Smooth muscle cell of the brain vasculature (primary cell): ENCODE measurements at regions not wholly inside any gene's neighbourhood (a gene's known extent, or its start where the extent isn't known, plus 50 kb on each side); places are given as distances from the start of the nearest gene placed in this dataset.

Experiments used
- DNase-seq: peaks from one replicate; pipeline ENCODE4 v3.0.0-alpha.2; 2012; ENCODE audit warnings: low read depth, low spot score

DNA sequence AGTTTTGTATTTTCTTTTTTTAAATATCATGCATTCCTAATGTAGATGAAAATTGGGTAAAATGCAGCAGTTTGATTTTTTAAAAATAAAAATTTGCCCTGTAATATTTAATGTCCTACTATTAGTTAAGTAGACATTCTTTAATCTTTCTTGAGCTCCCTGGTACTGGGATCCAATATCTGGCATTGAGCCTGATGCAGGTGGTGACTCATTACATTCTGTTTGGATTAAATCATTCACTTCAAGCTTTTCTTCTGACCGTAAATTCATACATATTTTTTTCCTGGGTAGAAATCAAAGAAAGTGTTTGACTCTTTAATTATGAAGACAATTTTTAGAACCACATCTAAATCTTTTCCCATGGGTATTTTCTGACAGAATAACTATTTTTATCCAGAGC, 768.8 kb upstream of the SLC35B3 start:
- DNase-seq = peak; percentile 0

DNA sequence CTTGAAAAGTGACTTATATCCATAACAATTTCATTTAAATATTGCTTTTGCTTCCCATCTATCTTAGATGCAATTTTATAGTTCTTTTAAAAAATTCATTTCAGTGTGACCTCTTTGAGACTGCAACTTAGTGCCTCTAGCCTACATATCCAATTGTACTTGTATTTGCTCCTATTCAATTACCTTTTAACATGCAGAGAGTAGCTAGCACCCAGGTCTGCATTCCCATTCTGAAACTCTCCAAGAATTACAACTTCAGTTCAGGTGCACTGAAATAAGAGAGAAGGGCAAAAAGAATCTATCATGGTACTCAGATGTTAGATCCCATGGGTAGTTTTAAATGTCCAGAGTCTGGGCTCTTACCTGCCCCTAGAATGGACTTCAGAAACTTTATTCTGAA, 765.4 kb upstream of the SLC35B3 start:
- DNase-seq = no peak

DNA sequence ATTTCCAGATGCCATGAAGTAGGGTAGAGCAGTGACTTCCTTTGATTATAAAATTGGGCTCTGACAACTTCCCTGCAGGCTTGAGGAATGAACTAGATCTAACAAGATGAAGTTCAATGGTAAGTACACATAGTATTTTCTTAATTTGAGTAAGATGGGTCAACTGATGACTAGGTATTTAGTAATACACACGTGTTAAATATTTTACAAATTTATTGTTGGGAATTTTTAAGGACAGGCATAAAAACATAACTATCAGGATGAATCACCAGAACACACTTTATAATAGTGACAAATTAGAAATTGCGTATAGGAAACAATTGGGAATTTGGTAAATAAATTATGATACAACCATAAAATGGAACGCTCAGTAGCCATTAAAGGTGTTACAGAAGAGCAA, 762.4 kb upstream of the SLC35B3 start:
- DNase-seq = no peak

DNA sequence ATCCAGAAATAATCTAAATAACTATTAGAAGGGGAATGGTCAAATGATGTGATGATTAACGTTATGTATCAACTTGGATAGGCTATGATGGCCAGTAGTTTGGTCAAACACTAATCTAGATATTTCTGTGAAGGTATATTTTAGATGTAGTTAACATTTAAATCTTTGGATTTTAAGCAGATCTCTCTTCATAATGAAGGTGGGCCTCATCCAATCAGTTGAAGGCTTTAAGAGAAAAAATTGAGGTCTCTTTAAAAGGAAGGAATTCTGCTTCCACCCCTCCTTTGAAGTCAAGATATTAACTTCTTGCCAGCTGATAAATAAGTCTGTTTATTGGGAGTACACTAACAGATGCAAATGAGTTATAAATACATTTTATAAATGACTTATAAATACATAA, 760.0 kb upstream of the SLC35B3 start:
- no peak for DNase-seq

DNA sequence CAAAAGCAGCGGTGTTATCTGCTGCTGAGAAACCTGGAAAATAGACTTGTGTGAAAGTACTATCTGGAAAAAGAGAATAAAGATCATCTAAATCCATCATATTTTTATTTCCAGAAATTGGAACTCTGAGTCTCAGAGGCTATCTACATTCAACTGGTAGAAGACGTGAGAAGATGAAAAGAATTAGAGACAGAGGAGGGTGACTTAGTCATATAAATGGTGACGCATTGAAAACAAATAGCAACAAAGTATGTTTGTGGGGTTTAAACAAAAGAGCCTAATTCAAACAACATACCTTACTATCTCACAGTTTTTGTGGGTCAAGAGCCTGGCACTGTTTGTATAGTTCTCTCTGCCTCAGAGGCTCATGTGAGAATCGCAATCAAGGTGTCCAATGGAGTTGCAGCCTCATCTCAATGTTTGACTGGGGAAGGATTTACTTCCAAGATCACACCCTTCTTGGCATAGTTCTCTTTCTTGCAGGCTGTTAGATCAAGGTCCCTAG, 757.1 kb upstream of the SLC35B3 start:
- DNase-seq = no peak

DNA sequence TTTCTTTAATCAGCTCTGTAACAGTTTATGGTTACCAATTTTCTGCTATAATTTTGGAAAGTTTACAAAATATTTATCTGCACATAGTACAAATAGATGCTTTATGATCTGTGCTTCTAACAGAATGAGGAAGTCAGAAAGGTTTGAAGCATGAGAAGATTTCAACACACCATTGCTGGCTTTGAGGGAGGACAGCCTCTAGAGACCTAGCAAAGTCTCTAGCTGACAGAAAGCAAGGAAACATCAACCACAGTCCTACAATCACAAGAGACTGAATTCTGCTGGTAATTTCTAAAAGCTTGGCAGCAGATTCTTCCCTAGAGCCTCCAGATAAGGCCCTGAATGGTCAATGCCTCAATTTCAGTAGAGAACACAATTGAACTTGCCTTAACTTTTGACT, 750.8 kb upstream of the SLC35B3 start:
- no peak for DNase-seq

DNA sequence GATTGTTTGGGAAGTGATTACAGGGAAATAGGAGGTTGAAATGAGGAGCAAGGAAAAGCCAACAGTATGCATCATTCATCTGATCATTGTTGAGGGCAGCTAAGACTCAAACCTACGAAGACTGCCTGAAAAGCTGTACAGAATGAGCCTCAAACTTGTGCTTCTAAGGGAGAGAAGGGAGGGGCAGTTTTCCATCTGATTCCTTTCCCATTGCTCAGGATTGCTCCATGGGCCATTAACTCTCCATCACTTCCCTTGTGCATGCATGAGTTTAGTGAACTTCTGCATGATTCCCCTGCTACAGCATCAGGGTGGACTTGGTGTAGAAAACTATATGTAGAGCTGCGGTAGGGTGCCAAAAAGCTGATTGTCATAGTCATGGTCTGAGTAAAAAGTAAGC, 742.7 kb upstream of the SLC35B3 start:
- DNase-seq = no peak

DNA sequence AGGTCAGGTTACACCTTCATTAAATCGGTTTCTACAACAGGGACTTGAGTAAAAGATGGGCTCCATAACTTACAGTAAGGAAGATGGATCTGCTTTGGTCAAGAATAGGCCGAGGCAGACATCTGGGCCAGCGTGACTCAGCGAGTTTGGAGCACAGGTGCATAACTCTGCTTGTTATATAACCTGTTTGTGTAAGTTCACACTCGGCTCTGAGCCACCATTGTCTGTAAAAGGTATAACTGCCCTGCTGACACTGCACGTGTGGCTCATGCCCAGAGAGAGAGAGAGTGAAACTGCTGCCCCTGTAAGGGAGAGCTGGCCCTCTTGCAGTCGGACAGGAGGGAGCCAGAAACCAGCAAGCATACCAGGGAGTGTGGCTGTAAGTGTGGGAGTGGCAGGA, 737.9 kb upstream of the SLC35B3 start:
- DNase-seq = no peak

DNA sequence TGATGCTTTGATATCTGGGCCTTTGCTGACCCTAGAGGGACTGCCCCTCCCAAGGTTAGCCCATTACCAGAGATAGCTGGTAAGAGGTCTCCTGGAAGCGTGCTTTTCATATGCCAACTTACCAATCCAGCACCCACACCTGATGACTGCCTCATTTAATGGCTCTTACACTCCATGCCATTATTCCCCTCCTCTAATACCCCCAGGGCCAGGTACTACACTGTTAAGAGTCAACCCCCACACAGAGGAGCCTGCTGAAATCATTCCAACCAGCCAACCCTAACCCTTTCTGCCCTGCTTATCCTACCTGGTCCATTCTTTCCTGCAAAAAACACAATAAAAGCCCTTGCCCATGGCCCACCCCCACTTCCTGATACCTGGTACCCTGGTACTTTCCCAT, 736.8 kb upstream of the SLC35B3 start:
- DNase-seq = no peak

DNA sequence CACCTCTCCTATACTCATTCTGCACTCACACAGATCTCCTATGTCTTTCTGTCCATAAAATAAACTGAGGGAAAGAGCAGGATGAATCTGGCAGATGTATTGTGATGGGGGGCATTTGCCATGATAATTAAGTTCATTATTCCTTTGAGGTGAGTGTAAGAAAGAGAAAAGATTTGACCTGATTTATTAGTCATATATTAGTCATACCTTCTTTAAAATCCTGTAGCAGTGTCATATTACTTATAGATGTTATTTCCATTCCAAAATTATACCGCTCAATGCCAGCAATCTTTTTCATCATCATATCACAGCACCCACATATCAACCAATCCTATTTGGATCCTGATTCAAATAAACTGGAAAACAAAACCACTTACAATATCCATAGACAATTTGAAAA, 733.3 kb upstream of the SLC35B3 start:
- no peak for DNase-seq

DNA sequence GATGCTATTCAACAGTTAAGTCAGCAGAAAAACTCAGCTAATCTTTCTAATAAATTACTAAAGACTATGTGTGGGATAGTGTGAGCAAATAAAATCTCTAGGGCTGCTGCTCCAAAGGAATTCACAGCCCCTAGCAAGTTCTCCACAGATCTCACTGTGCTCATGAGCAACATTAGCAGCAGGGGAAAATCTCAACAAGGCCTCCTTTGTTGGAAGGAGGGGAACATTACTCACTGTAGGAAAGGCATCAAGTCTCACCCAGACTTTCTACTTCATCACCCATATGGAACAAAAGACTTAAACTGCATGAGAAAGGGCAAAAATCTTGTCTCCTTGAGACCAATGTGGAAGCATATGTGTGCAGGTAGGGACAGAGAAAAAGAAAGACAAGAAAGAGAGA, 726.4 kb upstream of the SLC35B3 start:
- DNase-seq = no peak

DNA sequence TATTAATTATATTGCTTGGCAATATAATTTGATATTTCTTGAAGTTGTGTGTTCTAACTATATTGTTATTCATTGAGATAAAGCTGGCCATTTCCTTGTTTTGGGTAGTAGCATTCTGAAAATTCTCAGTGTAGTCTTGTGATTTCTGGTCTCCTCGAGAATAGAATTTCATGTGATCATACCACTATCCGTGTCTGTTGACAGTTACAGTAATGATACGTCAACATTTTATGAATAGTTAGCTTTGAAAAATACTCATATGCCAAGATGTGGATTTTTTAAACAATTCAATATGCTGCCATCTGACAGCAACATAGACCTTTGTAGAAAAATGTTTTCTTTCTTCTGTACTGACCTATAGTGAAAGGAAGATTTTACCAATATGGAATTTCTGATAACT, 723.7 kb upstream of the SLC35B3 start:
- no peak for DNase-seq

DNA sequence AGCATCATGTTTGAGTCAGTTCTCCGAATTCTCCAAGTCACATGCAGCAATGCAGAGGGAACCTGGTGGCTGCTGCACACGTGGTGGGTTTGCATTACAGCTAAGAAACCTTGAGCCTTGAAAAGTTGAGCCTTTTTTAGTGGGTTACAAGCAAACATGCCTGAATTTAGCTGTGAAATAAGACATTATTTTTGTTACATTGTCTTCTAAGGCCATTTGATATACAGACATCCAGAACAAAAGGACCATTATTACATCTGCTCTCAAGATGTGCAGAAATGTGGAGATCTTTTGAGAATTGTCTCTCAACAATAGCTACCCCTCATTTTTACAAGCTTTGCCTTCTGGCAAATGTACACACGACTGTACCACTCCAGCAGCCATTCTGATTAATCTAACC, 720.5 kb upstream of the SLC35B3 start:
- no peak for DNase-seq

DNA sequence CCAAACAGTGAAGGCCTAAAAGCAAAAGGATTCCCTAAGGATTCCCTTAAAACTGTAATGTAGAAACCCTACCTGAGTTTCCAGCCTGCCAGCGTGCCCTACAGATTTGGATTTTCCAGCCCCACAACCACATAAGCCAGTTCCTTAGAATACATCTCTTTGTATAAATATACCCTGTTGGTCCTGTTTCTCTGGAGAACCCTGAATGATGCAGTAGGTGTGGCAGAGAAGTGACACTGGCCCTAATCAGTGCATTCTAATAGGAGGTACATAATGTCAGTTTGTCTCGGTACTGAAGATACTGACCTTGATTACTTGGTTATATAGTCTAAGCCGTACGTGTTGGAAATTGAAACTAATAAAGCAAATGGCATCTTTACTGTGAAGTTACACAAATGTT, 707.8 kb upstream of the SLC35B3 start:
- no peak for DNase-seq

DNA sequence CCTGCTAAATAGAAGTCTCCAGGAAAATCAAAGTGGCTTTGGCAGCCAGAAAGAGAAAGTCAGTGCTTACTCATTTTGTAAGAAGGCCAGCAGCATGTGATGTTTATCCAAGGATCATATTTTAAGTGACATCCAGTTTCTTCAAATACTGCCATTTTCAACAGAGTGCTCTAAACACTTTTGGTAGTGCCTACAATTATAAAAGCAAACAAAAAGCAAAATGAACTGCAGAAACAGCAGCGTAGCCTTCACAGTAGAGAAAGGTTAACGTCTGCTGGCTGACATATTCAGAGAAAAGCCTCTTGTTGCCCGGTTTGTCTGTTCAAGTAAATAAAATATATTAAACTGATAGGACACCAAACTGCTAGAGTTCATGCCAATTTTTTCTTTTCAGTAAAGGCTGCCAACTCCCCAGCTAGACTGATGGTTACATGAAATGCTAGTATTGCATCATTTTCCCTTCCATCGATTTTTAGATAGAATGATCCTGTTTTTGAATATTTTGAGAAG, 705.7 kb upstream of the SLC35B3 start:
- no peak for DNase-seq

DNA sequence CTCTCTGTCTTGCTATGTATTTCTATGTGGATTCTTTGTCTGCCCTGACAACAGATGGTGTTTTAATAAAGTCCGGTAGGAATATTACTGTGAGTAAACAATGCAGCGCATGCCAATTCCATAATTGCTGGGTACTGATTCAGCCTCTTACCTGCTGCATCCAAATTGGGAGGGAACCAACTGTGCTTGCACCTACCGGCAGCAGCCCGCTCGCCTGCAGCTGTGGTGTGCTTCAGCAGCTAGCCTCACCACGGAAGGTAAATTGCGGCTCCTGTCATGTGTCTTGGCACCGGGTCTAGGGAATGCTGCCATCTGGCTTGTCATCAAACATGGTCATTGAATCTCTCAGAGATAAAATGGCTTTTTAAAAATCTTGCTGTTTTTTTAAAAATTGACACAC, 704.8 kb upstream of the SLC35B3 start:
- no peak for DNase-seq

DNA sequence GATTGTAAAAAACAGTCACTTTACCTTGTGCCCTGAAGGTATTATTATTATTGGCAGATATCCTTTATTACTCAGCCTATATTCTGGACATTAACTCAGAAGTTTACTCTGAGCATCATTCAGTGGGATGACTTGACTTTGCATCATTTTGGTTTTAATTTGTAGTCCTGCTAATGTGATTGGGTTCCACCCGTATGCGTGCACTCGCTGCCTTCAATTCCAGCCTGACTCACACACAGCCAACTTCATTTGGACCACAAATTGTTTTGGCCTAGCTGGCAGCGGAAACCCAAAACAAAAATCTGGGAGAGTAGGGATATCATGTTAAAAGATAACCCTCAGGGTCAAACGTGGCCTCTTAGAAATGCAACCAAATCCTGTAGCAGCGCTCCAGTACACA, 704.4 kb upstream of the SLC35B3 start:
- DNase-seq = no peak

DNA sequence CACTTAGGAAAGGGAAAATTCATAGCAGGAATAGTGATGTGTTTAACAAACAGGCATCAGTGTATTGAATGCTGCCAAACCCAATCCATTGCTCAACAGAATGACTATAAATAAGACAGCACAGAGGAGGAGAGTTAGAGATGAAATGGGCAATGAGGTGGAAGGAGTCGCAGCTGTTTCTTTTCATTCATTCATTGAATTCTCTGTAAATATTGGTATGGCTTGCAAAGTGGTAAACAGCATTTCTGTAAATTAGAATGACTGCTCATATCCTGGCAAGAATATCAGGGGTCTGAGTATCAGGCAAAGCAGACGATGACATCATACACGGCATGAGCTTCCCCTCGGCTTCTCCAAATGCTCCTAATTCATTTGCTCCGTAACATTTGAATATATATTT, 703.6 kb upstream of the SLC35B3 start:
- DNase-seq = no peak

DNA sequence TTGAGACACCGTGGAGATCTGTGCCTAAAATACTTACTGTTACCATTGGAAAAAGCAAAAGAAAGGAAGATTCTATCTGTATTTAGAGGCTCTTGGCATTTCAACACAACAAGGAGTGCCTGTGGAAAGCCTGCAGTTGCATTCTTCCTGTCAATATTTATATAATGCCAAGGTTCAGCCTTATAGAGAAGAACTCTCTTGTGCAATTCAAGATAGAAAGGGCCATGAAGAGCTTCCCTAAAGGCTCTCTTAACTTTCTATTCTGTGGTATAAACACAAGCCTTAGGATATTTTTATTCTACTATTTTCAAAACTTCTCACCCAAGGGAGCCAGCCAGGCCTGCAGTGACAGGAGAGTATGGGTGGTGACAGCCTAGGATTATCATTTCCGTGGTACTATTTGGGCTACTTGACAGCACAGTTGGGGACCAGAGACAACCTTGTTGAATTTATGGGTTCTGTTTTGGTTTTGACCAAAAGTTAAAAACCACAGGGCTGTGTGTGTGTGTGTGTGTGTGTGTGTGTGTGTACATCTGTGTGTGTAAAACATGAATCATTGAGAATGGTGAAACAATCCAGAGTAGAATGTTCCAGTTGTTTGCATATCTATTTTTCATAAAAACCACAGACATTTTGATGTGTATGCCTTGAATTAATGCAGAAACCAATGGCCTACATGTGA, 700.9 kb upstream of the SLC35B3 start:
- no peak for DNase-seq

DNA sequence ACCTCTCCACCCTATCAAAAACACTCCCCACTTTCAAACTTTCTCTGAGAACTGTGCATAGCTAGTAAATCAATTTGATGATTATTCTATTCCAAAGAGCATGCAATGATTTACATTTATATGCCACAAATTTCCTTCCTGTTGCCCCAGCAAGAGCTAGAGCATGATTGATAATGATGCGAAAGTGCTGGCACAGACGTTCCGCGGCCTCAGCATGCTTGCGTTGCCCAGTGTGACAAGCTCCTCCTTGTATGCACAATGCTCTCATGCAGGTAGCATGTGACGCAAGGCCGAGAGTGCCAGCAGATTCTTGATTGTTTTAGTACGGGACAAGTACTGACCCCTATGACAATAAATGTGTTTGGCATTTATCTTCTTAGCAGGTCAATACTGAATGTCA, 696.3 kb upstream of the SLC35B3 start:
- no peak for DNase-seq

DNA sequence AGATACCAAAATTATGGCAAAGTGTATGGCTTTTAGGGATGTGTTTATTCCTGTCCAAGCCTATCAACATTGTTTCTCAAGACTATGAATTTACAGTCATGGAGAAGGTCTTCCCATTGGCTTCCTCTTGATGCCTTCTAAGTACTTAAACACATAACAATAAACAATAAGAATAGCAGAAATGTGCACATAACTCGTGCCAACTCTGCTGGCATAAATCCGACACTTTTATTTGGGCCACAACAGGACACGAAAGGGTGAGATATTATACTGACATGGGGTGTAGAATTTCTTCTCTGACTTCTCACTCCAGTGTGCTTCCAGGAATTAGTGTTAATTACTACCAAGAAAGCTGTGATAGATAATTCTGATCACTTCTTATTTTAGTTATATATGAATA, 695.9 kb upstream of the SLC35B3 start:
- no peak for DNase-seq

DNA sequence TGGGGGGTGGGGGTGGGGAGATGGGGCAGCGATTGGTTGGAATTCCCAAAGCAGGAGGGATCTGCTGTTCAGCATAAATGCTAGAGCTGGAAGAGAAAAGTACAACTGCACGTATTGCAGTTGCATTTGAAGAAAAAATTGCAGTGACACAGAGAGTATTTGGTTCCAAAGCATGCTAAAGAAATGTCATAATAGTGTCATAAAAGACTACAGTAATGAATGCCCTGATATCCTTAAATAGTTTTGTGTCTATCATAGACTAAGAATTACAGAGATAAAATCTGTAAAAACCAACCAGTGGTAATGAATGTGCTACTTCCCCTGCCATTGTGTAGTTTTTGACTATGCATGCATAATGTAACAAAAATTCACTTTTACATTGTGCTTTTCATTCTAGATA, 693.6 kb upstream of the SLC35B3 start:
- no peak for DNase-seq

DNA sequence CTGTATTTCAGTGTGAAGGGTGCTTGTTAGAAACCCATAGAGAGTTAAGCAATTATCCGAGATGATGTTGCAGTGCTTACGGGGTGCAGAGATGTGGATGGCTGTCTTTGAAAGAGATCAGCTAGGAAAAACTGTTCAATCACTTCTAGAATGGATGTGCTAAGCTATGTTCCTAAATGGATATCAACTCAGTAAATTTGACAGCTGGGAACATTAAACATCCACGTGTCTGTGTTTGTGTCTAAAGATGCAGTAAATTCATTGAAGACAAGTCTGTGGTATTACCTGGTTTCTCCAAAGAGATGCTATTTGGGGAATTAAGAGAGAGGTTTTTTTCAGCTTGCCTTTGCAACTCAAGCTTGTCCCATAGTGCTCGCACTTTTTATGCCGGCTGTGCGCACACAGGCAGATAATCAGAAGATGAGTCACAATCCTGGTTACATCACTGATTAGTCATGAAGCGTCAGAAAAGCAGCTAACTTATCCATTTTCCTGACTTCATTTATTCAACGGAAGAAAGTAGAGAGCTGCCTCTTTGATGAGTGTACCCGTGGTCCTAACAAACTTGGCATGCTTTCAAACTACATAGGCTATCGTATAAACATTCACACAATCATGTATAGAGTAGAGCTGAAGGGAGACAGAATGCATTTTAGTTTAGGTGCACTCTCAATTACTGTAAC, 691.7 kb upstream of the SLC35B3 start:
- no peak for DNase-seq
